GM12865 (cell line): ENCODE measurements at regions not wholly inside any gene's neighbourhood (a gene's known extent, or its start where the extent isn't known, plus 50 kb on each side); places are given as distances from the start of the nearest gene placed in this dataset.

Experiments
- DNase-seq: peaks from one replicate; pipeline ENCODE4 v3.0.0; 2010; ENCODE audit warnings: low read depth
- H3K4me3 ChIP-seq: 2 replicates; pipeline ENCODE4 v1.5.1; 2011; ENCODE audit warnings: mild to moderate bottlenecking, low read depth, low read length, control low read depth
- TF ChIP-seq, protein P1 (sequence below): IDR thresholded peaks from 2 replicates; pipeline ENCODE4 v1.5.1; 2011; ENCODE audit warnings: low read length, control low read depth, low read depth, inconsistent platforms; ENCODE audit not compliant: insufficient read depth; ENCODE audit errors: missing control alignments

DNA sequence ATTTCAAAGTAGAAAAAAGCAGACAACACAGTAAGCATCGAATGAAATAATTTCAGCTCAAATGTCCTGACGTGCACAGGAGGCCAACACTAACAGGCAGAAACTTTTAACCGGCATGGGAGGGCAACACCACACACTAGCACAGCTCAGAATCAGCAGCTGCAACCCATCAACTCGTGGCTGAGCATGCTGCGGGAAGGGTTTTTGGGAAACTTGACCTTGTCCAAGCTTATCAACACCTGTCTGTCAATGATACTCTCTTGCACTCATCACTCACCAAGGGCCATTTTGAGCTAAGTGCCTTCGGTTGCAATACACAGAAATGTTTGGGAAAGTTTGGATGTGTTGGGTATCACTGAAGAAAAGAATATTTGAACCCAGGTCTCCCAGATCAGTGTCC lies 483.7 kb downstream of the TSHZ3 start:
- DNase-seq: no peak
- TF ChIP-seq, protein P1, sequence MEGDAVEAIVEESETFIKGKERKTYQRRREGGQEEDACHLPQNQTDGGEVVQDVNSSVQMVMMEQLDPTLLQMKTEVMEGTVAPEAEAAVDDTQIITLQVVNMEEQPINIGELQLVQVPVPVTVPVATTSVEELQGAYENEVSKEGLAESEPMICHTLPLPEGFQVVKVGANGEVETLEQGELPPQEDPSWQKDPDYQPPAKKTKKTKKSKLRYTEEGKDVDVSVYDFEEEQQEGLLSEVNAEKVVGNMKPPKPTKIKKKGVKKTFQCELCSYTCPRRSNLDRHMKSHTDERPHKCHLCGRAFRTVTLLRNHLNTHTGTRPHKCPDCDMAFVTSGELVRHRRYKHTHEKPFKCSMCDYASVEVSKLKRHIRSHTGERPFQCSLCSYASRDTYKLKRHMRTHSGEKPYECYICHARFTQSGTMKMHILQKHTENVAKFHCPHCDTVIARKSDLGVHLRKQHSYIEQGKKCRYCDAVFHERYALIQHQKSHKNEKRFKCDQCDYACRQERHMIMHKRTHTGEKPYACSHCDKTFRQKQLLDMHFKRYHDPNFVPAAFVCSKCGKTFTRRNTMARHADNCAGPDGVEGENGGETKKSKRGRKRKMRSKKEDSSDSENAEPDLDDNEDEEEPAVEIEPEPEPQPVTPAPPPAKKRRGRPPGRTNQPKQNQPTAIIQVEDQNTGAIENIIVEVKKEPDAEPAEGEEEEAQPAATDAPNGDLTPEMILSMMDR: no peak
- H3K4me3 ChIP-seq: no peak overlapping the region

DNA sequence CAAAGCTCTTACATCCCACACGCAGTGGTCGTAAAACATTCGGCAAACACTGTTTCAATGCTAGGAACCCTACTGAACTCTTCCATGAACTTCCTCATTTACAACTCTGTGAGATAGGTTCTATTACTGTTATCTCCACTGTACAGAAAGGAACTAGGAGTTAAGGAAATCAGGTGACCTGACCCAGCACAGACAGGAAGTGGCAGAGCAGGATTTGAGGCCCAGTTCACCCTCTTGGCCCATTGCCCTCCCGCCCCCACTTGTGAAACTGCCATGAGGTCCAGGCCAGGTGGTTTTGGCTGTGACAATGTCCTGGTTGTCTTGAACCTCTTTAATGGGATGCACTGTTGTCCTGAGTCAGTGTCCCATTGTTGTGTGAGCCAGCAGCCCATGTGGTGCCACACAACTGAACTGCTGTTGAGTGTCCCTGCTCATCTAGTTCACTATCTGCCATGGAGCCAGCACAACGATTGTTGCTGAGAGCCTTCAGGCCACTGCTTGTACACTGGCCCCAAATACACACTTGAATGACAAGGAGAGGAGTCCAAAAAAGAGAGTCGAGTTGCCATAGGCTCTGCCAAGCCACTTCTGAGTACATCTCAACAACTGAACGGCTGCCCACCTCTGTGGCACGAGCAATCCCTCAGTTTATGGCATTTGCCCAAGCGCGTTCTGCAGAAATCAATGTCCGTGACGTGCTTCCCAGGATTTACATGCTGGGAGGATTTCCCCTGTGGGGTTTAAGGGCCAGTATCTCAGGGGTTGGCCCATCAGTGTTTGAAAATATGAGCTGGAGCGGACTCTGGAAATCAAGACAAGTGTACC lies 484.6 kb downstream of the TSHZ3 start:
- TF ChIP-seq, protein P1: no peak
- no peak for DNase-seq
- no peak overlapping the region for H3K4me3 ChIP-seq

DNA sequence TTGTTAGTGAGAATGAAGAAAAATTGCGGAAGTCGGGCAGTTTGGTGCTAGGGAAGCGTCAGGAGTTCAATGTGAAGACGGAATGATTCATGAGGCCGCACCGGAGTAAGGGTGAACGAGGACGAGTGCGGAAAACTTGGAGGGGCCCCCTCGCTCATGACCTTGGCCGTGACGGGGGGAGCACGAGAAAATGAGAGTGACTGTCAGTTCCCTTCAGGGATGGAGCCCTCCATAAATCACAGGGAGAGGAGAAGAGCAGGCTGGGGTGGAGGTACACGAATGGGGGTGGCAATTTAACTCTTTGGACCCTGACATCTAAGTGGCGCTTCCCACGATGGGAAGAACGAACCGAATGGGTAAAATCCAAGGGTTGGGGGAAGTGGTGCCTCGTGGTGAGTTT lies 486.4 kb downstream of the TSHZ3 start:
- TF ChIP-seq, protein P1: no peak
- H3K4me3 ChIP-seq: no peak overlapping the region
- no peak for DNase-seq

DNA sequence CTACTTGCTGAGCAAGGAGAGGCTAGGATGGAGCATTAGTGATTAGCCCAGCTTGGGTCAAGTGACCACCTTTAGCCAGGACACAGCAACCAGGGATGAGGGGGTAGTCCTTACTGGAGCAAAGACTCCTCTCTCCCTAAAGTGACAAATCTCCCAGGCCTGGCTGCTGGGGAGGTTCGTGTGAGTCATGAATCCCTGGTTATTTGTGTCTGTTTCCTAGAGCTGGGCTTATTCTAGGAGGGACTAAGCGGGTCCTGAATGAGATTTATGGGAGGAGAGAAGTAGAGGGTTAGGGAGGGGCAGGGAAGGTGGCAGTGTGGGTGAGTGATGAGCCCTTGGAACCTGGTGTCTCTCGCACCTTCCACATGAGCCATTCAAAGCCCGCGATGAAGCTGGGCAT lies 487.3 kb downstream of the TSHZ3 start:
- TF ChIP-seq, protein P1: no peak
- no peak for DNase-seq
- H3K4me3 ChIP-seq: no peak overlapping the region

DNA sequence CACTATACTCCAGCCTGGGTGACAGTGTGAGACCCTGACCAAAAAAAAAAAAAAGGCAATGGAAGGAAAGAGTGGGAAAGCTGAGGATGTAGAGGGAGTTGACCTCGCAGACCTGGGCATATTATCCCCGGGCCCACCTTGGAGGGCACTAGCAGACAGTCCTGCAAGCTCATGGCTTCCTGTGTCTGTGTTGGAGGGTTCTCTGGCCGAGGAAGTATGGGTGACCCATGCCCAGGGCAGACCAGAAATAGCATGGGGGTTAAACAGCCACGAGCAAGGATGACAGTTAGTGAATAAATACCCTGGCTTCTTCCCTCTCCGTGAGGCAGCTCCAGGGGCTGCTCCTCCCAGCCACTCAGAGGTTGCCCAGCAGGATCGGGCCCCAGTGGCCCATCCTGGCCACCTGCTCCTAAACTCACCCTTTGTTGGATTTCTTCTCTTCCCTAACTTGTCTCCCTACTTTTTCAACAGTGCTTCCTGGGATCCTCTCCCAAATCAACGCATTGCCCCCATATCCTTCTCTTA lies 485.8 kb downstream of the ZNF536 start:
- no peak for DNase-seq
- TF ChIP-seq, protein P1: no peak
- H3K4me3 ChIP-seq: no peak overlapping the region

DNA sequence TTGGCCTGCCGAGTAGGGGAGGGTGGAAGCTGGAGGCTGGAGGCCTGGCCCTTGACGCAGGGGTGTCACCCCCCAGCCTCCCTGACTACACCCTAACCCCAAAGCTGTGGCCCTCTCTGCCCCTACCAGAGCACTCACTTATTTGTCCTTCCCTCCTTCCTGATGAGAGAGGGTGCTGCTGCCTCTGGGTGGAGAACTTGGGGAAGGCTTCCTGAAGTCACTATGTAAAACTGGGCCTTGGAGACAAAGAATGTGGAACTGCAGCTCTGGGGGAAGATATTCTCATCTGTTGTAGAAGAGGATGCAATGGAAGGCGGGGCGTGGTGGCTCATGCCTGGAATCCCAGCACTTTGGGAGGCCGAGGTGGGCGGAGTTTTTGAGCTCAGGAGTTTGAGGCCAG lies 485.2 kb downstream of the ZNF536 start:
- no peak overlapping the region for H3K4me3 ChIP-seq
- no peak for DNase-seq
- TF ChIP-seq, protein P1: no peak
